Right renal cortex interstitium (tissue), 3 donors: ENCODE measurements at regions not wholly inside any gene's neighbourhood (a gene's known extent, or its start where the extent isn't known, plus 50 kb on each side); places are given as distances from the start of the nearest gene placed in this dataset.
A peak's percentile ranks its signal among the peaks of the same experiment; 100 is the strongest.
"Not testable (repeated sequence)": the region's sequence is repeated elsewhere in the genome, so short reads cannot be mapped to it uniquely, and the experiment has no call there.

Experiments
- DNase-seq, 3 donors: peaks; one replicate each; pipeline ENCODE4 v3.0.0-alpha.2; 2013; ENCODE audit warnings: low read depth in 3 of 3, low spot score in 2 of 3

DNA sequence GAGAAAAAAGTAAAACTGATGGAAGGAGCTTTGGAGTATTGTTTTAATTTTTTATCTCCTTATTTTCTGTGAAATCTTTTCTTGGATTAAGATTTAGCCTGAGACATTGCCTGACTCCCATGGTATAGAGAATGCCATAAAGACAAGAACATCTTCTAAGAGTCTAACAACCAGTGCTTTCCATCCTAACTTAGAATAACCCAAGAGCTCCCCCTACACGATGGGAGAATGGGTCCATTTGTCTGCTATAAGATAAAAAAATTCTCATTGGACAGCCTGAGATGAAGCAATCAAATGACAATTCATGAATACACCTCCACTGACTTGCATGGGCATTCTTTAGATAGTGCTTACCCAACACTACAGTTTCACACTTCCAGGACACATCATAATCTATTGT lies 478.1 kb downstream of the TTLL7 start:
- DNase-seq = no peak

DNA sequence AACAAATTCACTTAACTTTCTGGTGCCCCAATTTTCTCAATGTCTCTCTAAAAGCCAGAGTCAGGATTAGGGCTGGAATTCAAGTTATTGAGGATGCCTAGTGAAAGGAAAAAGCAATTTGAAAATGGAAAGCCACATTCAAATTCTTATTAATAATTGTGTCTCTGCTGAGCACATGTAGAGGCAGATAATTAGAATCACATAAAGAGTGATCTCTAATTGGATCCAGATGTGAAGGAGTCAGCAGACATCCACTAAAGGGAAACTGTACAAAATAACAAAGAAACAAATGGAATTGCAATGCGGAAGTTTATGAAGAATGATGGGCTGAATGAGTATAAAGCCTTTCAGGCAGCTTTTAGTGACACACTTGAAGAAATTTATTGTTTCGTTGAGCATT lies 482.6 kb downstream of the TTLL7 start:
- DNase-seq = no peak

GRCh38 chr1:83515578-83516154 lies 483.3 kb downstream of the TTLL7 start:
- no peak for DNase-seq

DNA sequence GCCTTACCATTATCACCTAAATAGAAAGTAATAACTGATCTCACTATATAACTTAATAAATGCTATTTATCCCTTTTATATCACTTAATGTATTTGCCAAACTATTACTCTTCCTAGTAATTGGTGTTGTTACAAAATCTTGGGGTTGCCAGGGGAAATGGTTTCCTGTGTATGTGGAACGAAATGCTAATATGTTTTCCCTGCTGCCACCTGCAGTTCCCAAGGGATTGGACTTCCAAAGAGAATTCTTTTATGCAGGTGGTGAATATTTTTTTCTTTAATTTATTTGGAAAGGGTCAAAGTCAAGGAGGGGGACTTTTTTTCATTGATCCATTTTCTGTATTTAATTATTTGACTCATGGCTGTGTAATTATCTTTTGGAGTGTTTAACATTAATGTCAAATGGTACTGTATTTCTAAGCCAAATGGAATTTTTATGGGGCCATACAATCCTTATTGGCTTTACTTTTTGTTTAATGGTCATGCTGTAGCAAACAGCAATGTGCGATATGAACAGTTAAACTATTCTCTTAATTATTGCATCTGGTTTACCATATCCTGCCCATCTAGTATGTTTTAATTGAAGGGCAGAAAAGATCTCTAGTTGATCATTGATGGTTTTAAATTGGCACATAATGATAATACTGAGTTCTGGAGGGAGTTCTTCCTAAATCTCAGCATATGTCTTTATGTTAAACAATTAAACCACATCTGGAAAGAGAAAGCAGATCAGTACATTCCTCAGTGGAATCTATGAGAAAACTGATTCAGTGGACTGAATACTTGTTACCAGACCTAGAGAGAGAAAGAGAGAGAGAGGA lies 486.3 kb downstream of the TTLL7 start:
- no peak for DNase-seq

GRCh38 chr1:83511146-83511726 lies 487.7 kb downstream of the TTLL7 start:
- no peak for DNase-seq

GRCh38 chr1:83509301-83509781 lies 489.6 kb downstream of the TTLL7 start:
- peak; percentile 24 to 45 (median 25) for DNase-seq

DNA sequence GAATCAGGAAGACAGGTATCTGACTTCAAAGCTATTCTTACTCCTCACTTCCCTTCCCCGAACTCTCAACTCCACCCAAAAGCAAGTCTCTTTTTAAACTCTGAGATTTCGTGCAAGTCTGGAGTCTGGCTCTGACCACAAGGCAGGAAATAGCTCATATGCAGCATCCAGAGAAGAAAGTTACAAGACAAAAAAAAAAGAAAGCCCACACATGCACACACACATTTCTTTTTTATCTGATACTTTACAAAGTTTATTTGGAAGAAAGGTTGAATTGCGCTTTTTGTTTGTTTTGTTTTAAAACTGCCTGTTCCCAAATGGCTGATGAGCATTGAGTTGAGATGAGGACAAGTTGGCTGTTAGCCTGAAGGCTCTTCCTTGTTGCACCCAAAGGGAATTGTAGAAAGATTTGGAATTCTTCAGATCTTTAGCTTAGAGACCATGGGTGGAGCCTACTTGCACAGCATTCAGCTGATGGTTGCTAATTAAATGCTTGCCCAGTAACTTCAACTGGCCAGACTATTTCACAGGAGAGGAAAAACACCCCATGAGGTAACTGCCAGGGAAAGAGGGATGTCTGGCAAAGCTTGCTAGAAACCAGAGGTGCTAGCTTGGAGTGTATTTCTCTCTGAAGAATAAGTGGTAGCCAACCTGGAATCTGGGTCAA lies 490.3 kb downstream of the TTLL7 start:
- peak; percentile 23 to 29 (median 29) for DNase-seq

DNA sequence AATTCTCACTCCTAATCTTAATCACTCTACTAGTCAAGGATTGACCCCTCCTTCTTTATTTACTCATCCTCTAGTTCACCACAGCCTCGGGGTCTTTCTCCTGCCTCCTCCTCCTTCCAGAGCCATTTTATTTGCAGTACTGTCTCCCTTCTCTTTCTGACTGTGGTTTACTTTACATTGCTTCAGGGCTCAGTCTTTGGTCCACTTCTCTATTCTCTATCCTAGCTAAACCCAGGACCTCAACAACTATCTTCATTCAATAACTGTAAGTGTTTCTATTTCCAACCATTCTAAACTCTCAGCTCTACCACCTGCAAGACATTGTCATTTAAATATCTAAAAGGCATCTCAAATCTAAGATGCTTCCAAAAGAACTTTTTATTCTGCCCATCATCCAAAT lies 493.8 kb downstream of the TTLL7 start:
- DNase-seq = no peak

DNA sequence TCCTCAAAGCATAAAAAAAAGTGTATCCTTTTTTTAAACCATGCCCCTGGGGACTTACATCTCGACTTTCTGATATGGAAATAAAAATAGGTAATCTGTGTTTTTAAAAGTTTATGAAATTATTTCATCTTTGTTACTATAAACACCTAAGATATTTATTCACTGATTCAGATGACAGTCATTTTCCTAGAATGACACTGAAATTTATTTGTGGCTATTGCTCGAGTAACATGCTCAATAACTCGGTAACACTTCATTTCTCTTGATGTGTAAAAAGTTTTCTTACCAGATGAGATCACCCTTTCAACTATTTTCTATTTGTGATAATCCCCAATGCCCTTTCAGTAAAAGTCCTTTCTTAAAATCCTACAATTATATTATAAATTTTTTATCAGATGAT lies 495.8 kb downstream of the TTLL7 start:
- DNase-seq = no peak

GRCh38 chr1:83500987-83501591 lies 497.8 kb downstream of the TTLL7 start:
- no peak for DNase-seq

DNA sequence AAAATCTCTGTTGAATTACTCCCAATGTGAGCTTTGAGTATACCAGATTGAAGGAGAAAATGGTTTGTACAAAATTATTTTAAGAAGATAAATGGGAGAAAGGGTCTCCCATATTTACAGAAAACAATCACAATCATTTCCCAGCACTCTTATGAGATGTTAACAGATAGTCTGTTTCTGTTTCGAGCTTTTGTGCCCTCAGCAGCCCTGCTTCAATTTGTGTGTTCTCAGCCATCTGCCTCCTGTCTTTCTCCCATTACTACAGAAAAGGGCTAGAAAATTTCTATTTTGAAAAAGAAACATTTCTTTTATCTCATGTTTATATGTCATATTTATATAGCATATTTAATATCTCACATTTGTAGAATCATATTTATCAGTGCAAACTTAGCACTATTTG lies 498.4 kb downstream of the TTLL7 start:
- no peak for DNase-seq

DNA sequence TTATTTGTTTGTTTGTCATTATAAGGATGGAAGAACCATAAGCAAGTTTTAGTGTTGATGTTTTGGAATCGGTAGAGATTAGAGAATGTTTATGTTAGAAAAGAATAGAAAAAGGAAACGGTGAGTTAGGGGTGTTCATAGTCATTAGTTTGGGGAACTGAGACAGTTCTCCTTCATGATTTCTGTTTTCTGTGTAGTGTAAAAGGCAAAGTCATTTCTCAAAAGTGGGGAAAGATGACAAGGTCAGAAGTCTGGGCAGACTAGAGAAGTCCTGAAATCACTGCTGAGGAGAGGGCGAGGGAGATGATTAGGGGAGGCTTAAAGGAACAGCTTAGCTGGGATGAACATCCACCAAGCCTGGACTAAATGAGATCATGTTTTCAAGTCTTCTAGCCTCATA lies 498.9 kb downstream of the TTLL7 start:
- no peak for DNase-seq

DNA sequence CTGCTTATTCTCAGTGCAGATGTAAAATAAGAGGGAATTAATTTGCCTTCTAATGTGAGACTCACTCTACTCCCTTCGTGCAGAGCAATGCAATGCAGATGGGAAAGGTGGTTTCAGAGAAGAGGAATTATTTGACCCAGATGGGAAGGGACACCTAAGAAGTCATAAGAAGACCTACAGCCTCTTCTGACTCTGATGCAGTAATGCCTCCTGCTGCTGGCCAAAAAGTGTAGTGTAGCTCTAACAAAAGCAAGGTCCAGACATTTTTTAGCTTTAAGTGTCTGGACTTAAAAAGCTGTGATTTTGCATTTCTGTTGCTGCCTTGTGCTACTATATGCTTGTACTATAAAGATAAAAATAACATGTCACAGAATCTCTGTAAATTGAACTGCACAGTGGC lies 501.4 kb downstream of the TTLL7 start:
- DNase-seq = no peak

- no peak for DNase-seq
Measured at GRCh38 chr1:83495560-83495959, 503.4 kb downstream of the TTLL7 start.

DNA sequence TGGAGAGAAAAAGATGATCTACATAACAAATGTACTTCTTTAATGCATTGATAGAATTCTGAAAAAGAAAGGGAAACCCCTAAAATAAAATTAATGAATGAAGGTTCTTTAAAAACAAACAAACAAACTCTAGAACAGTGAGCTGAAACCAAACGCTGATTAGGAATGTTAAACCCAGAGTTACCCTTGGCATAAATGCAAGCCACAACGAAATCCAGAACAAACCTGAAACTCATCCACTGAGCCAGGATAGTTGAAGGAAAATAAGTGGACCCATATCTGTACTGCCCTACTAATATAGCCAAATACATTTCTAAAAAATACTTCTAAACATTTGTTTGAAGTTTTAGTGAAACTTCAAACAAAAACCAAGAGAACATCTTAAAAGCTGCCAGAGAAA lies 505.3 kb downstream of the TTLL7 start:
- DNase-seq = no peak

DNA sequence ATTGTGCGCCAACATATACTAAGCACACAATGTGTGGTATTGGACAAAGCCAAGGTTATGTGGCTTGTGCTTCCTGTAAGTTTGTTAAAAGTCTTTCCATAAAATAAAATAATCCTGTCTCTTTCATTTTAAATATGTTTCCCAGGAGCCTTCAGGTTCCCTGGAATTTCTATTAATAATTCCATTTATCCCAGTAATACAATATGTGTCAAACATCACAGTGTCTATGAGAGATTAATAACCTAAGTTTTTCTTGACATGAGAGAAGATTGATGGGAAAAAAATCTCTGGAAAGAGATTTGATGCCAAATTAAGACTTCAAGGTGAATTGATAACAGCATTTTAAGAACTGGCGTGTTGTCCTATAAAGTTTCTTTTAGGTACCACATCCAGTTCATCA lies 507.0 kb downstream of the TTLL7 start:
- DNase-seq = no peak

- DNase-seq = no peak
Measured at GRCh38 chr1:83490988-83491387, 507.9 kb downstream of the TTLL7 start.

- not testable (repeated sequence) for DNase-seq
Measured at GRCh38 chr1:83488105-83488504, 510.8 kb downstream of the TTLL7 start.

DNA sequence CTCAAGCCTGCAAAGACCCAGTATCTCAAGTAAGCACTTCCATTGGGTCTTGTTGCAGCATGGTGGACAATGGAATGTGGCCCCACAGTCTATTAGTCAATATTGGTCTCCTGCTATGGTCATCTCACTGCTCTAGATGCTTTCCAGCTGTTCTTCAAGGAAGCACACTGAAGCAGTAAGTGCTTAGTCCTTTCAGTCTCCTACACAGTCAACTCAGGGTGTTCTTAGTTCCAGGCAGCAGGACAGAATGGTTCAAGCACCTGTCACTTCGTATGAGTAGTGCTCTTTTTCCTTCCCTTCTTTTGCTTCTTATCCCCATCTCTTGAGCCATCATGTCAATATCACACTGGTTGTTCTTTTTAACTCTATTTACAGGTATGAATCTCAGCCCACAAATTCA lies 511.5 kb downstream of the TTLL7 start:
- not testable (repeated sequence) for DNase-seq

DNA sequence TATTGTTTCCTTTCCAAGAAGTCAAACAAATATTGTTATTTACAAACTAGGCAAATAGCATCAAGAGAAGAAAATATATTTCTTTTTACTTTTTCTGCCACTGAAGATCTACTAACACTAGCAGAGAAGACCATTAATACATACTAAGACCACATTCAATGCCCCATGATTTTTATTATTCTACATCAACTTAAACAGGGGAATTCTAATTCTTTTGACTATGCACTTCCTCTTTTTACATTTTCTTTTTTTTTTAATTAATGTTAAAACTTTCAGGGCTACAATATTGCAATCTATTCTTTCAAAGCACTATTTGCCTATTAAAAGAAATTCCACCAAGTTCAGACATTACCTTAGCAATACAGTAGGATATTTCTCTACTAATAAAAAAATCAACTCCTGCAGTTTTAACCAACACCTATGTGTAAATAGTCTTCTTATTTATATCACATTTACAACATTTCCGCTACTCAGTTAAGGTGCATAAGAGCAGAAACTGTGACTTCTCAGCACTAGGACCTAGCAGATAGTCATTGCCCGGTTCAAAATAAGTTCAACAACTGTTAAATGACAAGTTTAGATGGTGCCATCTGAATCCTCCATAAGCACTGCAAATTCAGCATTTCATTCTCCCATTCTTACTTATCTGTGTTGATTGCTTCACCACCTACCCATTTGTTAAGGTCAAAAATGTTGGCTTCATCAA lies 513.5 kb downstream of the TTLL7 start:
- DNase-seq = not testable (repeated sequence)
